K562 (cell line): ENCODE measurements at regions not wholly inside any gene's neighbourhood (a gene's known extent, or its start where the extent isn't known, plus 50 kb on each side); places are given as distances from the start of the nearest gene placed in this dataset.

Source experiments
- ATAC-seq: fragments of 200-7000 bp; cut with Tn5 transposase; 3 replicates; pipeline ENCODE4 v1.9.1; 2020; ENCODE audit warnings: moderate library complexity
- BruUV-seq: library from RNA; stranded (reverse); fragments of 400-500 nt; replicated peaks from 2 replicates; lab custom pipeline; 2021; lab: Mats Ljungman, UMichigan
- CTCF ChIA-PET: fragments of 300-600 bp; formaldehyde crosslinking; extraction: SDS; loops from one replicate; lab custom pipeline; 2021; ENCODE audit warnings: low intra/inter-chr PET ratio; lab: Yijun Ruan, JAX
- POLR2A ChIA-PET: fragments of 300-600, 350-650 bp; sonication (Branson Sonifier 250); formaldehyde crosslinking; extraction: SDS; loops from one replicate; lab custom pipeline; 2021; ENCODE audit warnings: antibody characterized with exemption, inconsistent platforms; lab: Yijun Ruan, JAX
- DNase-seq, 4 experiments: peaks; one replicate each; pipeline versions ENCODE4 v3.0.0 to v3.0.0-alpha.2; 2011 to 2018; ENCODE audit warnings: low spot score in 3 of 4, mixed read lengths in 3 of 4; ENCODE audit errors: extremely low read depth in 1 of 4
- FAIRE-seq: peaks from 2 replicates; lab custom pipeline; 2011; peaks lifted over from hg19 to GRCh38; lab: Jason Lieb, UNC
- H2AFZ ChIP-seq: 2 replicates; pipeline ENCODE4 v1.6.0; 2011; ENCODE audit warnings: low read depth, low read length, control low read depth, inconsistent platforms
- H3K27ac ChIP-seq: fragments of 200-600 bp; 3 replicates; pipeline ENCODE4 v1.8.0; 2011; ENCODE audit warnings: low read depth, mild to moderate bottlenecking, control low read depth, inconsistent platforms, low read length, moderate library complexity, mixed read lengths; ENCODE audit errors: extremely low read depth
- H3K27me3 ChIP-seq, 2 experiments: fragments of 300-600 bp in 1 of 2; 2 replicates in 1 of 2; 3 replicates in 1 of 2; pipeline versions ENCODE4 v1.6.0 to v1.8.0; 2011; ENCODE audit warnings: inconsistent platforms in 2 of 2, low read length in 2 of 2, mild to moderate bottlenecking in 1 of 2, mixed read lengths in 1 of 2, moderate library complexity in 1 of 2; ENCODE audit not compliant: control insufficient read depth in 2 of 2, insufficient read depth in 2 of 2
- H3K36me3 ChIP-seq: fragments of 300-600 bp; 3 replicates; pipeline ENCODE4 v1.8.0; 2011; ENCODE audit warnings: mild to moderate bottlenecking, low read length, inconsistent platforms; ENCODE audit not compliant: control insufficient read depth, insufficient read depth
- H3K4me1 ChIP-seq, 2 experiments: fragments of 200-600 bp in 1 of 2; replicated peaks in 1 of 2; 2 replicates in 1 of 2; 3 replicates in 1 of 2; pipeline versions ENCODE4 v1.5.1 to v1.8.0; 2011; ENCODE audit warnings: inconsistent platforms in 2 of 2, low read length in 2 of 2, mild to moderate bottlenecking in 1 of 2, mixed read lengths in 1 of 2, moderate library complexity in 1 of 2; ENCODE audit not compliant: control insufficient read depth in 2 of 2, insufficient read depth in 2 of 2
- H3K4me2 ChIP-seq: 2 replicates; pipeline ENCODE4 v1.6.1; 2011; ENCODE audit warnings: low read length, control low read depth, inconsistent platforms, mixed read lengths; ENCODE audit not compliant: insufficient read depth
- H3K4me3 ChIP-seq: fragments of 200-600 bp; sonication (generic), shearing (Covaris generic); 2 replicates; pipeline ENCODE4 v1.5.1; 2016; ENCODE audit warnings: control low read depth, inconsistent platforms
- H3K79me2 ChIP-seq: fragments of 200-600 bp; 3 replicates; pipeline ENCODE4 v1.8.0; 2011; ENCODE audit warnings: low read length, inconsistent platforms; ENCODE audit not compliant: control insufficient read depth, insufficient read depth
- H3K9ac ChIP-seq, 2 experiments: 2 replicates each; pipeline versions ENCODE4 v1.6.0 to v1.6.1; 2011; ENCODE audit warnings: low read depth in 2 of 2, low read length in 2 of 2, control low read depth in 1 of 2, inconsistent platforms in 1 of 2, mild to moderate bottlenecking in 1 of 2, mixed read lengths in 1 of 2; ENCODE audit not compliant: insufficient read depth in 1 of 2
- H3K9me1 ChIP-seq: one replicate; pipeline ENCODE4 v1.6.0; 2011; ENCODE audit warnings: inconsistent platforms, mild to moderate bottlenecking, low read length, moderate library complexity; ENCODE audit not compliant: control insufficient read depth, insufficient read depth
- H3K9me3 ChIP-seq: replicated peaks from 2 replicates; pipeline ENCODE4 v1.5.1; 2011; ENCODE audit warnings: low read depth, low read length, inconsistent platforms; ENCODE audit not compliant: control insufficient read depth, insufficient read depth
- H4K20me1 ChIP-seq: replicated peaks from 2 replicates; pipeline ENCODE4 v1.6.1; 2011; ENCODE audit warnings: low read length, inconsistent platforms, mixed read lengths; ENCODE audit not compliant: control insufficient read depth, insufficient read depth
- BCOR ChIP-seq: fragments of 450-650 bp; IDR thresholded peaks from 2 replicates; pipeline ENCODE4 v1.6.1; 2016
- MECOM ChIP-seq: fragments of 250-450 bp; sonication (Bioruptor Pico); IDR thresholded peaks from 2 replicates; pipeline ENCODE4 v1.8.0; 2022; ENCODE audit warnings: inconsistent platforms
- RBM39 ChIP-seq: fragments of 200-400 bp; formaldehyde crosslinking; optimal IDR thresholded peaks from 2 replicates; pipeline ENCODE3; 2018; ENCODE audit warnings: low read depth, low read length
- RFX1 ChIP-seq: fragments of 450-650 bp; IDR thresholded peaks from 2 replicates; pipeline ENCODE4 v1.6.1; 2016; ENCODE audit warnings: mild to moderate bottlenecking, moderate library complexity
- SETDB1 ChIP-seq: IDR thresholded peaks from one replicate; pipeline ENCODE4 v1.6.1; 2012; ENCODE audit warnings: low read length, control low read depth, inconsistent platforms
- SNIP1 ChIP-seq: fragments of 450-650 bp; IDR thresholded peaks from 2 replicates; pipeline ENCODE4 v1.7.1; 2017; ENCODE audit warnings: low read depth, mild to moderate bottlenecking
- XRCC4 ChIP-seq: IDR thresholded peaks from one replicate; pipeline ENCODE4 v1.6.1; 2011; ENCODE audit not compliant: insufficient read depth, insufficient read length; ENCODE audit errors: extremely low read depth
- ZNF436 ChIP-seq: fragments of 250-450, 450-650 bp; sonication (Bioruptor Pico); formaldehyde crosslinking; IDR thresholded peaks from 2 replicates; pipeline ENCODE4 v1.7.0; 2020; ENCODE audit warnings: mild to moderate bottlenecking
- ZNF444 ChIP-seq: fragments of 250-450 bp; sonication (Bioruptor Pico); IDR thresholded peaks from 2 replicates; pipeline ENCODE4 v1.4.0; 2020; ENCODE audit warnings: mild to moderate bottlenecking, moderate library complexity
- WGBS: fragments of 100-300 bp; shearing (Covaris generic); methylation state at CpG from one replicate; pipeline ENCODE4 v1.1.6; 2016; ENCODE audit warnings: low coverage, mixed read lengths; ENCODE audit not compliant: insufficient coverage; ENCODE audit errors: missing lambda C conversion rate; 5-methylcytosine and 5-hydroxymethylcytosine counted together
- in situ Hi-C: fragments of 300-500 bp; cut with MboI; formaldehyde crosslinking; loops from 4 replicates; pipeline ENCODE4 v1.15.0; 2018; ENCODE audit warnings: inconsistent platforms, mixed read lengths
- intact Hi-C: fragments of 100-400 bp; cut with micrococcal nuclease; formaldehyde crosslinking; loops from 2 replicates; pipeline ENCODE4 v1.14.2; 2022
- TF ChIP-seq, protein P1 (sequence below): fragments of 250-450 bp; sonication (Bioruptor Pico); IDR thresholded peaks from 2 replicates; pipeline ENCODE4 v1.4.0; 2020; ENCODE audit warnings: mild to moderate bottlenecking, moderate library complexity
- TF ChIP-seq, protein P2 (sequence below): conservative IDR thresholded peaks from 2 replicates; pipeline ENCODE4 v1.6.1; 2011; ENCODE audit warnings: low read depth, mild to moderate bottlenecking, low read length; ENCODE audit not compliant: control insufficient read depth
- TF ChIP-seq, protein P3 (sequence below): fragments of 450-650 bp; IDR thresholded peaks from 2 replicates; pipeline ENCODE4 v1.6.1; 2016; ENCODE audit warnings: low read depth, mild to moderate bottlenecking, moderate library complexity
- TF ChIP-seq, protein P4 (sequence below): fragments of 200-800 bp; sonication (Bioruptor generic); IDR thresholded peaks from 2 replicates; pipeline ENCODE4 v1.6.1; 2017; ENCODE audit warnings: missing genetic modification characterization, missing compliant biosample characterization

DNA sequence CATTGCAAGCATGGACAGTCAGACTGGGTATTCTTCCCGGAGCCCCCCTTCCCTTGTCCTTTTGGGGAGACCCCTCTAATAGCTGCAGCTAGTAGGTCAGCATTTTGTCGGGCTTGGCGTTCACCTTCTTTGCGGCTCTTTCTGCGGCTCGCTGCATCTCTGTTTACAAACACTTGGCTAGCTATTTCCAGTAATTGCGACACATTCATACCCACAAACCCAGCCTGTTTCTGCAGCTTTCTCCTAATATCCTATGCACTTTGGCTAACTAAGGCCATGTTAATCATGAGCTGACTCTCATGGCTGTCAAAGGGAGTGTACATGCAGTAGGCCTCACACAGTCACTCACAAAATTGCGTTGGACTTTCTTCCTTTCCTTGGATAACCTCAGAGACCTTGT lies 716.4 kb downstream of the AMY1C start:
- H3K4me1 ChIP-seq, result no peaks in the 10 kb centered on the region
- BruUV-seq, result no TSS peak
- POLR2A ChIA-PET, result interaction anchor here (0.8 kb wide), 1 partner anchor 490 kb away, joined by 3 read pairs; no protein-coding TSS in a partner anchor
- no peak overlapping the region for H3K9ac ChIP-seq
- in situ Hi-C loops (no loop called here), intact Hi-C loops (no loop called here)
- CTCF ChIA-PET, result no interaction called here
- H3K9me3 ChIP-seq, result no peaks in the 10 kb centered on the region
- H3K79me2 ChIP-seq, result no peaks in the 10 kb centered on the region
- WGBS, result 0% methylated on average over 2 of the region's 8 CpGs
- H3K27ac ChIP-seq, result no peak overlapping the region
- H3K4me3 ChIP-seq, result no peak overlapping the region
- H3K27me3 ChIP-seq, result no peaks in the 10 kb centered on the region
- H2AFZ ChIP-seq, result no peak overlapping the region
- no peaks in the 10 kb centered on the region for H3K36me3 ChIP-seq
- TF ChIP-seq, protein P1, sequence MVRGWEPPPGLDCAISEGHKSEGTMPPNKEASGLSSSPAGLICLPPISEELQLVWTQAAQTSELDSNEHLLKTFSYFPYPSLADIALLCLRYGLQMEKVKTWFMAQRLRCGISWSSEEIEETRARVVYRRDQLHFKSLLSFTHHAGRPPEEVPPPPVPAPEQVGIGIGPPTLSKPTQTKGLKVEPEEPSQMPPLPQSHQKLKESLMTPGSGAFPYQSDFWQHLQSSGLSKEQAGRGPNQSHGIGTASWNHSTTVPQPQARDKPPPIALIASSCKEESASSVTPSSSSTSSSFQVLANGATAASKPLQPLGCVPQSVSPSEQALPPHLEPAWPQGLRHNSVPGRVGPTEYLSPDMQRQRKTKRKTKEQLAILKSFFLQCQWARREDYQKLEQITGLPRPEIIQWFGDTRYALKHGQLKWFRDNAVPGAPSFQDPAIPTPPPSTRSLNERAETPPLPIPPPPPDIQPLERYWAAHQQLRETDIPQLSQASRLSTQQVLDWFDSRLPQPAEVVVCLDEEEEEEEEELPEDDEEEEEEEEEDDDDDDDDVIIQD (CRISPR knock-in tag), result no peak
- no peak for DNase-seq
- no peaks in the 10 kb centered on the region for H4K20me1 ChIP-seq
- ATAC-seq, result no peak
- FAIRE-seq, result no peak
- no peaks in the 10 kb centered on the region for H3K9me1 ChIP-seq
- H3K4me2 ChIP-seq, result no peak overlapping the region

DNA sequence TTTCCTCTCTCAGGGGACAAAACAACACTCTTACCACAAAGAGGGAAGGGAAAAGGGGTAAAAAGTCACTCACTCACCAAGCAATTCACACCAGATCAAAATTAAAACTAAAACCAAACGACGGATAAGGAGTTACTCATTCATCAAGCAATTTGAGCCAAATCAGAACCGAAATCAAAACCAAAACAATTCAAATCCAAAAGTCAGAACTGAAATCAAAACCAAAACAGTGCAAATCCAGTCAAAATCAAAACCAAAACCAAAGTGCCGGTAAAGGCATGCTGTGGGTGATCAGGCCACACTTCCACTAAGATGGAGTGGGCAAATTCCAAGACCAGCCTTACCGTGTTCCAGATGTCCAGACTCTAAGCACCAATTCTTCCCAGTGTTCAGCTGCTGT lies 717.9 kb downstream of the AMY1C start:
- Histone ChIP-seq H3K4me3 (no peak overlapping the region), H3K9ac (no peak overlapping the region), H3K36me3 (no peaks in the 10 kb centered on the region), H3K9me3 (no peaks in the 10 kb centered on the region; the same call in 1 of the 2 replicates), H2AFZ (no peak overlapping the region), H3K27me3 (no peaks in the 10 kb centered on the region), H4K20me1 (no peaks in the 10 kb centered on the region), H3K9me1 (no peaks in the 10 kb centered on the region), H3K4me2 (no peak overlapping the region), H3K79me2 (no peaks in the 10 kb centered on the region), H3K4me1 (no peaks in the 10 kb centered on the region), H3K27ac (no peak overlapping the region)
- FAIRE-seq, result no peak
- CTCF ChIA-PET, result no interaction called here
- ATAC-seq, result no peak
- in situ Hi-C loops (no loop called here), intact Hi-C loops (no loop called here)
- POLR2A ChIA-PET, result no interaction called here
- DNase-seq, result no peak
- no TSS peak for BruUV-seq
- 0% methylated on average over 5 of the region's 5 CpGs for WGBS
- TF ChIP-seq SETDB1 (no peak), XRCC4 (no peak), RFX1 (no peak), ZNF436 (CRISPR knock-in tag) (no peak), SNIP1 (no peak), ZNF444 (CRISPR knock-in tag) (no peak), RBM39 (no peak), MECOM (no peak), BCOR (no peak)
- TF ChIP-seq, protein P2, sequence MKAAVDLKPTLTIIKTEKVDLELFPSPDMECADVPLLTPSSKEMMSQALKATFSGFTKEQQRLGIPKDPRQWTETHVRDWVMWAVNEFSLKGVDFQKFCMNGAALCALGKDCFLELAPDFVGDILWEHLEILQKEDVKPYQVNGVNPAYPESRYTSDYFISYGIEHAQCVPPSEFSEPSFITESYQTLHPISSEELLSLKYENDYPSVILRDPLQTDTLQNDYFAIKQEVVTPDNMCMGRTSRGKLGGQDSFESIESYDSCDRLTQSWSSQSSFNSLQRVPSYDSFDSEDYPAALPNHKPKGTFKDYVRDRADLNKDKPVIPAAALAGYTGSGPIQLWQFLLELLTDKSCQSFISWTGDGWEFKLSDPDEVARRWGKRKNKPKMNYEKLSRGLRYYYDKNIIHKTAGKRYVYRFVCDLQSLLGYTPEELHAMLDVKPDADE, result no peak
- TF ChIP-seq, protein P3, sequence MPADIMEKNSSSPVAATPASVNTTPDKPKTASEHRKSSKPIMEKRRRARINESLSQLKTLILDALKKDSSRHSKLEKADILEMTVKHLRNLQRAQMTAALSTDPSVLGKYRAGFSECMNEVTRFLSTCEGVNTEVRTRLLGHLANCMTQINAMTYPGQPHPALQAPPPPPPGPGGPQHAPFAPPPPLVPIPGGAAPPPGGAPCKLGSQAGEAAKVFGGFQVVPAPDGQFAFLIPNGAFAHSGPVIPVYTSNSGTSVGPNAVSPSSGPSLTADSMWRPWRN, result no peak
- TF ChIP-seq, protein P4, sequence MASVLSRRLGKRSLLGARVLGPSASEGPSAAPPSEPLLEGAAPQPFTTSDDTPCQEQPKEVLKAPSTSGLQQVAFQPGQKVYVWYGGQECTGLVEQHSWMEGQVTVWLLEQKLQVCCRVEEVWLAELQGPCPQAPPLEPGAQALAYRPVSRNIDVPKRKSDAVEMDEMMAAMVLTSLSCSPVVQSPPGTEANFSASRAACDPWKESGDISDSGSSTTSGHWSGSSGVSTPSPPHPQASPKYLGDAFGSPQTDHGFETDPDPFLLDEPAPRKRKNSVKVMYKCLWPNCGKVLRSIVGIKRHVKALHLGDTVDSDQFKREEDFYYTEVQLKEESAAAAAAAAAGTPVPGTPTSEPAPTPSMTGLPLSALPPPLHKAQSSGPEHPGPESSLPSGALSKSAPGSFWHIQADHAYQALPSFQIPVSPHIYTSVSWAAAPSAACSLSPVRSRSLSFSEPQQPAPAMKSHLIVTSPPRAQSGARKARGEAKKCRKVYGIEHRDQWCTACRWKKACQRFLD, result no peak
